Endometrium (tissue), 2 donors: ENCODE measurements at regions not wholly inside any gene's neighbourhood (a gene's known extent, or its start where the extent isn't known, plus 50 kb on each side); places are given as distances from the start of the nearest gene placed in this dataset.
"Not testable (repeated sequence)": the region's sequence is repeated elsewhere in the genome, so short reads cannot be mapped to it uniquely, and the experiment has no call there.

Experiments
- FAIRE-seq: peaks from 2 replicates; lab custom pipeline; 2012; peaks lifted over from hg19 to GRCh38; lab: Jason Lieb, UNC
- donor health status: control.
- donor health status: control.

GRCh38 chr12:89154743-89155499, 197.4 kb downstream of the DUSP6 start:
- FAIRE-seq, result no peak

GRCh38 chr12:89153341-89153740, 199.0 kb downstream of the DUSP6 start:
- FAIRE-seq, result no peak

- FAIRE-seq, result no peak
Measured at GRCh38 chr12:89151536-89151935, 200.8 kb downstream of the DUSP6 start.

- not testable (repeated sequence) for FAIRE-seq
Measured at GRCh38 chr12:89150789-89151188, 201.5 kb downstream of the DUSP6 start.

GRCh38 chr12:89140602-89141238, 211.6 kb downstream of the DUSP6 start:
- no peak for FAIRE-seq

- no peak for FAIRE-seq
Measured at GRCh38 chr12:89140141-89140540, 212.2 kb downstream of the DUSP6 start.

GRCh38 chr12:89139390-89139789, 212.9 kb downstream of the DUSP6 start:
- FAIRE-seq, result no peak

- FAIRE-seq, result no peak
Measured at GRCh38 chr12:89138048-89138852, 214.1 kb downstream of the DUSP6 start.

GRCh38 chr12:89135976-89136634, 216.2 kb downstream of the DUSP6 start:
- FAIRE-seq, result no peak

- no peak for FAIRE-seq
Measured at GRCh38 chr12:89134213-89134770, 218.0 kb downstream of the DUSP6 start.

GRCh38 chr12:89129167-89129870, 223.0 kb downstream of the DUSP6 start:
- no peak for FAIRE-seq

GRCh38 chr12:89126712-89127111, 225.6 kb downstream of the DUSP6 start:
- no peak for FAIRE-seq

GRCh38 chr12:89122852-89123251, 229.4 kb downstream of the DUSP6 start:
- FAIRE-seq, result no peak

- no peak for FAIRE-seq
Measured at GRCh38 chr12:89117448-89118034, 234.8 kb downstream of the DUSP6 start.

GRCh38 chr12:89111964-89112363, 240.3 kb downstream of the DUSP6 start:
- no peak for FAIRE-seq

- FAIRE-seq, result no peak
Measured at GRCh38 chr12:89108265-89108664, 244.0 kb downstream of the DUSP6 start.

- no peak for FAIRE-seq
Measured at GRCh38 chr12:89106950-89107349, 245.4 kb downstream of the DUSP6 start.

- no peak for FAIRE-seq
Measured at GRCh38 chr12:89105243-89105642, 247.1 kb downstream of the DUSP6 start.

- FAIRE-seq, result no peak
Measured at GRCh38 chr12:89103831-89104230, 248.5 kb downstream of the DUSP6 start.

GRCh38 chr12:89101440-89101839, 250.9 kb downstream of the DUSP6 start:
- FAIRE-seq, result no peak
